CD4-positive, alpha-beta T cell treated with Interferon alpha-2 for 1 hour (primary cell): ENCODE measurements at regions not wholly inside any gene's neighbourhood (a gene's known extent, or its start where the extent isn't known, plus 50 kb on each side); places are given as distances from the start of the nearest gene placed in this dataset.

Experiments used
- DNase-seq, 2 donors: peaks; one replicate each; pipeline ENCODE4 v3.0.0-alpha.2; 2020 to 2022

DNA sequence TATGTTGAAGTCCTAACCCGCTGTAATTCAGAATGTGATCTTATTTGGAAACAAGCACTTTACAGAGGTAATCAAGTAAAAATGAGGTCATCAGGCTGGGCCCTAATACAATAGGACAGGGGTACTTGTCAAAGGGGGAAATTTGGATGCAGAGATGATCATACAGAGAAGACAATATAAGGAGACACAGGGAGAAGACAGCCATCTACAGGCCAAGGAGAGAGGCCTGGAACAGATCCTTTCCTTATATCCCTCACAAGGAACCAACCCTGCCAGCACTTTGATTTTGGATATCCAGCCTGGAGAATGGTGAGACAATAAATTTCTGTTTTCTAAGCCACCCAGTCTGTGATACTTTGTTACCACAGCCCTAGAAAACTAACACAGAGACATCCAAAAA lies 104.3 kb downstream of the METTL4 start:
- DNase-seq, result no peak

DNA sequence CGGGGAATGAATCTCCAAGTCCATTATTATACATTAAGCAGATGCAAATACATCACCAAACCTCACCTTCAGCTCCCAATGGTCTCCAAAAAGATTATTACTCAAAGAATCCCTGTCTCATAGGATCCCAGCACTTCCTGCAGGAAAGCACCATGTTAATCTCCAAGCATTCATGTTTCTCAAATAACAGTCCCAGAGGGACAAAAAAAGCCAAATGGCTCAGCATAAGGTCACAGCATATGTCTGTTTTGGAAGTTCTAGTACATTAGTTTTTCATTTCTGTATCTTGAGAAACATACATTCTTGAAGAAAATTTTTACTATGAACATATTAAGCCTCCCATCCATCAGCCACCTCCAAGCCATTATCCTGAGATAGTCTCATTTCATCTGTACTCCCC lies 103.3 kb downstream of the METTL4 start:
- DNase-seq, result no peak

DNA sequence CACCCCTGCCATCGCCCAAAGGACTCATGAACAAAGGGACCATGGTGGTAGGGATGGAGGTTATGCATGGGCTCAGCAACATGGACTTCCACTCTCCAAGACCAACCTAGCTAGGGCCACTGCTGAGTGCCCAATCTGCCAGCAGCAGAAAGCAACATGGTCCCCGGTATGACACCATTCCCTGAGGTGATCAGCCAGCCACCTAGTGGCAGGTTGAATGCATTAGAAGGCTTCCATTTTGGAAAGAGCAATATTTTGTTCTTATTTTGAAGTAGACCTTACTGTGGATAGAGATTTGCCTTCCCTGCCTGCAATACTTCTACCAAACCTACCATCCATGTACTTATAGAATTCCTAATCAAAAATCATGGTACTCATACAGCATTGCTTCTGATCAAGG lies 99.8 kb downstream of the METTL4 start:
- DNase-seq, result no peak

DNA sequence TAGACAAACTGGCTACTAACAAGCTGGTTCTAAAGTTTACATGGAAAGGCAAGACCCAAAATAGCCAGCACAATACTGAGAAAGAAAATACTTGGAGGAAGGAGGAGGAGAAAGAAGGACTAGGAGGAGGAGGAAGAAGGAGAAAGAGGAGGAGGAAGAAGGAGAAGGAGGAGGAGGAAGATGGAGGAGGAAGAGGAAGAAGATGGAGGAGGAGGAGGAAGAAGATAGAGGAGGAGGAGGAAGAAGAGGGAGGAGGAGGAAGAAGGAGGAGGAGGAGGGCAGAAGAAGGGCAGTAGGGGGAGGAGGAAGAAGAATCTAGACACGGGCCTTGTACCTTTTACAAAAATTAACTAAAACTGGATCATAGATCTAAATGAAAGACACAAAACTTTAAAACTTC lies 92.6 kb downstream of the METTL4 start:
- DNase-seq, result no peak

DNA sequence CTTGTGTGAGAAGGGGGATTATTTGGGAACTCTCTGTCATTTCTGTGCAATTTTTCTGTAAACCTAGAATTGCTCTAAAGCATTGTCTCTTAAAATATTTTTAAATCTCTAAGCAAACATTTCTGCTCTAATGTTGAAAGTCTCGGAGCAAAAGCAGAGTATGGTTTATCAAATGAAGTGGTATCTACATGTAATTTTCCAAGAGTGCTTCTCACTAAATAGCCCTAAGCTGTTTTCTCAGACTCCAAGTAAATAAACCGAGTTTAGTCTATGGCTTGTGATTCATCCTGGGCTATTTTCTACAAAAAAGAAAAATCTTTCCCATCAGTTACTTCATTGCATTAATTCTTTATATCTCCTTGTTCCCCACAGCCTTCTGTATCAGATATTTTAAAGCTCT lies 90.8 kb downstream of the METTL4 start:
- no peak for DNase-seq

DNA sequence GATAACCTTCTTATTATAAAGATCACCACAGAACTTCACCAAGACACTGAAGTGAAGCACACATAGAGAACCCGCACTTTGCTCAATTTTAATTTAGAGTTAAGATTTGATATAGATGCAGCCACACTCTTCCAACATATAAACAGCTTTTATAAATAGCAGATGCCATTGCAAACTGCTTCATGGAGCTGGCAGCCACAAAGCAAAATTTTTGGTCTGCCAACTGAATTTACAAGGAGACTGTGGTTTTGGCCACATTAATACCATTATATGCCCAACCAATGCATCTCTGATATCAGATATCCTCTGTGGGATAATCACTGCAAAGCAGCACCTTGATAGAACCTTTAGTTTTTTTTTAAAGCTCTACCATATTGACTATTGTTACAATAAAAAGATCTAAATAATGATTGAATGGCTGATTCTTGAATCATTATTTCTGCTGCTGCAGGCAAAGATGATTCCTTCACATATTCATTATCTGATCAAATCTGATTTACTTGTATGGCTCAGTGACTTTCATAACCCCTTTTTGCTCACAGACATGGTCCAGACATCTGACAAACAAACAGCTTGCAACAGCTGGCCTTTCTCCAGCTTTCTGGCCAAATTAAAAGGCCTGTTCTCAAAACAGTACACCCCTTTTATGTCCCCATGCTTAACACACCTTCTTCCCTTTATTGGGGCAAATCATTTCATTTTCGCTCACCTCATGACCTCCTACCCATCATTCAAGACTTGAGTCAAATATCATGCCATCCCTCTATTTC lies 88.4 kb downstream of the METTL4 start:
- no peak for DNase-seq

DNA sequence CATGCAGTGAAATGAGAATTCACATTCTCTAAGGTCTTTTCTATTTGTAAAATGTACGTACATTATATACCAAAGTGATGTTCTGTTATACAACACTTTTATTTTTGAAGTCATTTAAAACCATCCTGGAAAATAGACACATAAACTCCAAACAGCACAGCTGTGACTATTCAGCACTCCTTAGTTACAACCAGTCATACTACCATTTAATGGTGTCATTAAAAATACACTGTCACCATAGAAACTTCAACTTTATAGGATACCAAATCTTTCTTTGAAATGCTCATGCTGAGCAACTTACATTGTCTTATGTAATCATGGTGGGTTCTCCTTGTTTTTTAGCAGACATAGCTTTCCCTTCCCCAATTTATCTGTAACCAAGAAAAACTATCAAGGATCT lies 85.3 kb downstream of the METTL4 start:
- no peak for DNase-seq

DNA sequence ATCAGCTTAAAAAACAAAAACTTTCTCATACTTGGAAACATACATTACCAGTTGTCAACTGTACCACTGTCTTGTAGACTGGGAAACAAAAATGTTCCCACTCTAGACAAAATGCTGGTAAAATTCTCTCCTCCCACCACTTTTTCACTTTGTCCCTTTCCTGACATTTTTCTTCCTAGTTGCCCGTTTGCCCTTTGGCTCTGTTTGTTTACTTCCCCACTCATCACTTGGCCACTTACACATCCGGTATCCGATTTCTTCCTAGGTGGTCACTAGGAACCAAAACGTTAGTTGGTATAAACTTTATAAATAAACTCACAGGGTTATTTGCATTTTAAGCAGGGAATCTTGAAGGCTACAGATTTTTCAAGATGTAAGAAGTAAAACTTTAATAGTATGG lies 84.9 kb downstream of the METTL4 start:
- no peak for DNase-seq
